K562 (cell line): ENCODE measurements at regions not wholly inside any gene's neighbourhood (a gene's known extent, or its start where the extent isn't known, plus 50 kb on each side); places are given as distances from the start of the nearest gene placed in this dataset.
"Not testable (repeated sequence)": the region's sequence is repeated elsewhere in the genome, so short reads cannot be mapped to it uniquely, and the experiment has no call there.

Experiments
- CBX3 ChIP-seq, 2 experiments: IDR thresholded peaks; 1 replicate in 1 of 2; 2 replicates in 1 of 2; pipeline ENCODE4 v1.6.1; 2012; ENCODE audit warnings: inconsistent platforms in 2 of 2, low read length in 2 of 2, borderline replicate concordance in 1 of 2, control low read depth in 1 of 2
- CTCF ChIP-seq, 3 experiments: IDR thresholded peaks in 2 of 3; conservative IDR thresholded peaks in 1 of 3; 2 replicates each; pipeline ENCODE4 v1.5.1; 2011 to 2012; ENCODE audit warnings: low read length in 3 of 3, mild to moderate bottlenecking in 3 of 3, control low read depth in 2 of 3, improper control_type of control experiment in 1 of 3, inconsistent platforms in 1 of 3, low read depth in 1 of 3, mixed read lengths in 1 of 3, moderate library complexity in 1 of 3; ENCODE audit not compliant: insufficient read depth in 2 of 3
- CUX1 ChIP-seq: fragments of 200-800 bp; sonication (Bioruptor generic); IDR thresholded peaks from 2 replicates; pipeline ENCODE4 v1.6.1; 2016; ENCODE audit warnings: missing genetic modification characterization, missing compliant biosample characterization
- JUN ChIP-seq, 2 experiments: sonication (generic) in 1 of 2; formaldehyde crosslinking in 1 of 2; IDR thresholded peaks; 2 replicates each; pipeline versions ENCODE4 v1.6.1 to v1.8.0; 2012 to 2022; ENCODE audit warnings: borderline replicate concordance in 2 of 2, mild to moderate bottlenecking in 2 of 2, improper control_type of control experiment in 1 of 2, low read depth in 1 of 2, low read length in 1 of 2, missing genetic modification reagents in 1 of 2
- KDM5B ChIP-seq: fragments of 200-600 bp; sonication (generic); IDR thresholded peaks from 2 replicates; pipeline ENCODE4 v1.6.1; 2012; ENCODE audit warnings: low read depth, mild to moderate bottlenecking, moderate library complexity, low read length, control low read depth, inconsistent platforms; ENCODE audit not compliant: insufficient replicate concordance
- MITF ChIP-seq: IDR thresholded peaks from 2 replicates; pipeline ENCODE4 v1.6.1; 2014; ENCODE audit warnings: antibody characterized with exemption
- NR2F6 ChIP-seq: fragments of 450-650 bp; formaldehyde crosslinking; IDR thresholded peaks from 2 replicates; pipeline ENCODE4 v1.4.0; 2020; ENCODE audit warnings: mild to moderate bottlenecking
- PHB ChIP-seq: fragments of 250-450 bp; sonication (Bioruptor Pico); IDR thresholded peaks from 2 replicates; pipeline ENCODE4 v1.5.0; 2021
- TRIM24 ChIP-seq, 2 experiments: fragments of 450-650 bp; IDR thresholded peaks; 2 replicates each; pipeline ENCODE4 v1.6.1; 2016
- ZNF121 ChIP-seq: sonication (generic); formaldehyde crosslinking; conservative IDR thresholded peaks from 2 replicates; pipeline ENCODE4 v1.8.0; 2022; ENCODE audit warnings: missing genetic modification reagents
- ZNF311 ChIP-seq: fragments of 250-450 bp; sonication (Bioruptor Pico); IDR thresholded peaks from 2 replicates; pipeline ENCODE4 v1.4.0; 2020; ENCODE audit warnings: mild to moderate bottlenecking, moderate library complexity
- ZNF398 ChIP-seq: fragments of 250-450 bp; sonication (Bioruptor Pico); IDR thresholded peaks from 2 replicates; pipeline ENCODE4 v1.8.0; 2021; ENCODE audit warnings: moderate library complexity, mild to moderate bottlenecking, inconsistent platforms
- ZNF740 ChIP-seq, 3 experiments: fragments of 200-800 bp in 1 of 3; sonication (Bioruptor generic) in 1 of 3; sonication (generic) in 1 of 3; formaldehyde crosslinking in 1 of 3; IDR thresholded peaks; 2 replicates each; pipeline versions ENCODE4 v1.6.1 to v1.8.0; 2016 to 2022; ENCODE audit warnings: mild to moderate bottlenecking in 2 of 3, missing compliant biosample characterization in 2 of 3, missing genetic modification characterization in 2 of 3, missing genetic modification reagents in 1 of 3
- ZNF830 ChIP-seq: fragments of 250-450 bp; sonication (Bioruptor Pico); IDR thresholded peaks from 2 replicates; pipeline ENCODE4 v1.5.0; 2021; ENCODE audit warnings: mild to moderate bottlenecking

- not testable (repeated sequence) for TF ChIP-seq NR2F6; ZNF121 (CRISPR knock-in tag); CBX3 (IDR thresholded peaks at IDR 0.05; ENCODE audit: borderline replicate concordance in 1 of 2, low read length in 2 of 2); ZNF740 (CRISPR knock-in tag; IDR thresholded peaks at IDR 0.05); ZNF740 (tag; IDR thresholded peaks at IDR 0.05); TRIM24 (IDR thresholded peaks at IDR 0.05); ZNF398 (CRISPR knock-in tag); JUN (IDR thresholded peaks at IDR 0.05; ENCODE audit: borderline replicate concordance, low read depth, low read length); JUN (CRISPR knock-in tag; IDR thresholded peaks at IDR 0.05; ENCODE audit: borderline replicate concordance); ZNF830 (CRISPR knock-in tag); PHB (CRISPR knock-in tag); ZNF311 (CRISPR knock-in tag); MITF; CUX1; KDM5B; CTCF (IDR thresholded peaks at IDR 0.05 in 2 of 3, conservative IDR thresholded peaks at IDR 0.05 in 1 of 3; ENCODE audit: insufficient read depth in 2 of 3, low read depth in 1 of 3, low read length in 3 of 3)
These were observed 1129.3 kb downstream of the ZPLD1 start for GRCh38 chr3:103564116-103564515.
